Inferior parietal cortex (tissue), 1 donor: ENCODE measurements at regions not wholly inside any gene's neighbourhood (a gene's known extent, or its start where the extent isn't known, plus 50 kb on each side); places are given as distances from the start of the nearest gene placed in this dataset.
"Not testable (repeated sequence)": the region's sequence is repeated elsewhere in the genome, so short reads cannot be mapped to it uniquely, and the experiment has no call there.

Experiments
- DNase-seq: peaks from one replicate; pipeline ENCODE4 v3.0.0-alpha.2; 2016; ENCODE audit errors: extremely low spot score

- DNase-seq, result no peak
Measured at GRCh38 chr3:67957268-67957667, 302.9 kb upstream of the SUCLG2 start.

DNA sequence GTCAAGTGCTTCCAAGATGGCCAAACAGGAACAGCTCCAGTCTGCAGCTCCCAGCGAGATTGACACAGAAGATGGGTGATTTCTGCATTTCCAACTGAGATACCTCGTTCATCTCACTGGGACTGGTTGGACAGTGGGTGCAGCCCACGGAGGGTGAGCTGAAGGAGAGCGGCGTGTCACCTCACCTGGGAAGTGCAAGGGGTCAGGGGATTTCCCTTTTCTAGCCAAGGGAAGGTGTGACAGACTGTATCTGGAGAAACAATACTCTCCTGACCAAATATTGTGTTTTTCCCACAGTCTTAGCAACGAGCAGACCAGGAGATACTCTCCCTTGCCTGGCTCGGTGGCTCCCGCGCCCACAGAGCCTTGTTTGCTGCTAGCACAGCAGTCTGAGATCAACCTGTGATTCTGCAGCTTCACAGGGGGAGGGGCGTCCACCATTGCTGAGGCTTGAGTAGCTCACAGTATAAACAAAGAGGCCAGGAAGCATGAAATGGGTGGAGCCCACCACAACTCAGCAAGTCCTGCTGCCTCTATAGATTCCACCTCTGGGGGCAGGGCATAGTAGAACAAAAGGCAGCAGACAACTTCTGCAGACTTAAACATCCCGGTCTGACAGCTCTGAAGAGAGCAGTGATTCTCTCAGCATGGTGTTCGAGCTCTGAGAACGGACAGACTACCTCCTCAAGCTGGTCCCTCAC lies 293.5 kb upstream of the SUCLG2 start:
- DNase-seq, result no peak

DNA sequence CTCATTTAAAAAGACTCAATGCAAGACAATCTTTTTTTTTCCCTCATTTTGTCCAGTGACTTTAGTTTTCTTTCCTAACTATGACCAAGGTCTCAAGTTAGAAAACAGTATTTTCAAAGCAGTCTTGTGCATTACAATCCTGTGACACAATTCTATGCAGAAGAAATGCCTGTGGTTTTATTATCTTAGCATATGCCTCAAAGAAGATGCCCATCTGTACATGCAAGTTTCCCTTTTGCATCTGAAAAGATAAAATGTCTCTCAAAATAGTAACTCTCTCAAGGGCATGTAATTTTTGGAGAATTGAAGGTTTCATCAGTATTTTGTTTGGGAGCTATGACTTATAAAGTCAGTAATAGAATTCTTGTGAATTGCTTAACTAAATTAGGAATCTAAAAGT lies 292.0 kb upstream of the SUCLG2 start:
- DNase-seq, result peak; percentile 2

GRCh38 chr3:67943546-67943945 lies 289.1 kb upstream of the SUCLG2 start:
- DNase-seq, result no peak

- DNase-seq, result peak; percentile 9
Measured at GRCh38 chr3:67941433-67942030, 287.1 kb upstream of the SUCLG2 start.

- DNase-seq, result peak; percentile 1
Measured at GRCh38 chr3:67940210-67940952, 286.0 kb upstream of the SUCLG2 start.

DNA sequence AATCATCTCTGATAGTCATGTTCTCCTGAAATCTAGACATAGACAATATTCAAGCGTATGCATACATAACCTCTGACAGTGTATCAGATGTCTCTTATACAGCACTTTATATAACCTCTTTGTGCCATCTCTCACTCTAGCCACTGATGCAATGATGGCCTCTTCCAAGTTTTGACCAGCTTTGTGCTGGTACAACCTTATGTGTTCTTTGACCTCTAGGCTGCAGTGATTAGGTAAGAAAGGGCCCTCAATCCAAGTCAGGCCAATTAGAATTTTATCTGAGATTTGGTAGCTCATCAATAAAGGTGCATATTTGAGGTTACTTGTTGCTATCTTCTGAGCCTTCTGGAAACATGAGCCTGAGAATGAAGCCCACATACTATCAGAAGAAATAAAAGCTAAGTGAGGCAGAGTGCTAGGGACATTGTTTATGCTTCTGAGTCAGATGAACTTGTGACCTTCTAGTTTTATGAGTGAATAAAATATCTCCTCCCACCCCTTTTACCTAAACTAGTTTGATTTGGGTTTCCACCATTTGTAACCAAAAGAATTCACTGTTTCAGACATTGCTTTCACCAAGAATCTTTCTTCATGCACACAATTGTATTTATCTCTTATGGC lies 283.2 kb upstream of the SUCLG2 start:
- no peak for DNase-seq

- not testable (repeated sequence) for DNase-seq
Measured at GRCh38 chr3:67930394-67930793, 276.0 kb upstream of the SUCLG2 start.

DNA sequence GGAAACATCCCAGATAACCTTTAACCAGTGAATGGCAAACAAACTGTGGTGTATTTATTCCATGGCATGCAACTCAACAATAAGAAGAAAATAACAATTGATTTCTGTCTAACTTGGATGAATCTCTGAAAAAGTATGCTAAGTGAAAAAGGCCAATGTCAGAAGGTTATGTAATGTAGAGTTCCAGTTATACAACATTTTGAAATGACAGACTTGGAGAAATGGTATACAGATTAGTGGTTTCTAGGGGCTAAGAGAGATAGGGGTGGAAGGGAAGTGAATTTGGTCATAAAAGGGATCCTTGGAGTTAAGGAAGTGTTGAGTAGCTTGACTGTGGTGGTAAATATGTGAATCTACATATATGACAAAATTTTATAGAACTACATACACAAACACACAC lies 269.4 kb upstream of the SUCLG2 start:
- no peak for DNase-seq

- DNase-seq, result no peak
Measured at GRCh38 chr3:67920969-67921368, 266.6 kb upstream of the SUCLG2 start.

DNA sequence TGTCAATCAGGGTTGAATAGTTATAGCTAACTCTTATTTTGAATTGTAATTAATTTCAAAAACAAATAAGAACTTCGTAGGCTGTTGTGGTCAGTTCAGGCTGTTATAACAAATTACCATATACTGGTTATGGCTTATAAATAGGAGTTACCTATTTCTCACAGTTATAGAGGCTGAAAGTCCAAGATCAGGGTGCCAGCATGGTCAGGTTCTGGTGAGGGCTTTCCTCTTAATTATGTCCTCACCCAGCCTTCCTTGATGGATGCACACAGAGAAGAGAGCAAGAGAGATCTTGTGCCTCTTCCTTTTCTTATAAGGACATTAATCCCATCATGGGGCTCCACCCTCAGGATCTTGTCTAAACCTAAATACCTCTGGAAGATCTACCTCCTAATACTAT lies 265.9 kb upstream of the SUCLG2 start:
- no peak for DNase-seq

GRCh38 chr3:67916353-67916752 lies 261.9 kb upstream of the SUCLG2 start:
- no peak for DNase-seq

DNA sequence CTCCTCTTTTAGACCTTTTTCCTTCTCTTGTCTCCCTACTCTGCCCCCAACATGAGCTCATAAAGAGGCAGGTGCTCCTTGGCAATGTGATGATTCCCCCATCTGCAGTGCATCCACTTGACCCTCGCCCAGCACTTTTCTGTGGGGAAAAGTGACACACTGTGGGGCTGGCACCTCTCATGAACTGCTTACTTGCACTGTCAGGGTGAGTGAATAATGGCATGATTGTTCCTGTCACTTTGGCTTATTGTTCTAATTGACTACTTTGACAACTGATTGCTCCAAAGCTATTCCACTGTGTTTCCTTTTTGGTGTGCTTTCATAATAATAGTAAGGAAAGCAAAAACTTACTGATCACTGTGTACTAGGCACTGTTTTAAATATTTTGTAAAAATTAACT lies 253.3 kb upstream of the SUCLG2 start:
- no peak for DNase-seq

DNA sequence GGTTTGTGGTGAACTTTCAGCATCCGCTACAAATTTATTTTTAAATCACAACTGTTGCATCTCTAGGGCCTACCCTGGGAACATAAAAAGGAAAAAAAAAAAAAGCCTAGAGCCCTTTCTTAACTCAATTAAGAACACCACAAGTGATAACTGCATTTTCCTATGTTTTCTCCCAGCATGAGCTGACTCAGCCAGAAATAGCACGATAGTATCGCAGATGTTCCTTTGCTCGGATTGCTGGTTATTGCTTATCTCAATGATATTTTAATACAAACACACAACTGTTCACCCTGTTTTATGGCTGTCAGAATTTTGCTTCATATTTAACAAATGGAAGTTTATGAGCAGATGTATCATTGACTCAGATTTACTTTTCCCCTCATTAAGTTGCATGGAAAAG lies 251.8 kb upstream of the SUCLG2 start:
- no peak for DNase-seq

DNA sequence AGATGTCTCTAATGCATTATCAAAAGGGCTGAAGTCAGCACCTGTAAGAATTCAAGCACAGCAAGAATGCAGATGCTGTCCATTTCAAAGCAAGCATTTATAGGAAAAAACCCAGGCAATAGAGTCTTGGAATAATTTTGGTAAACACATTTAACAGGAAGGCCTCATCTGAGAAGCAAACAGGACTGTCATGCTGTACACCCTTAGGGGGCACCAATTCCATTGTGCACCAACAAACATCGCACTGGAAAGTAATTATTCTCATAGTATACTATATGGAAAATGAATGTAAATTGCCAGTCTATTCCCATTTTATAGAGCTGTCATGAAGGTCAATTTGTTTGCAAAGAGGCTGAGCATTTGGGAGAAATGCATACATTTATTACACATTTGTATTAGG lies 247.3 kb upstream of the SUCLG2 start:
- DNase-seq, result no peak

- no peak for DNase-seq
Measured at GRCh38 chr3:67898916-67899315, 244.5 kb upstream of the SUCLG2 start.

DNA sequence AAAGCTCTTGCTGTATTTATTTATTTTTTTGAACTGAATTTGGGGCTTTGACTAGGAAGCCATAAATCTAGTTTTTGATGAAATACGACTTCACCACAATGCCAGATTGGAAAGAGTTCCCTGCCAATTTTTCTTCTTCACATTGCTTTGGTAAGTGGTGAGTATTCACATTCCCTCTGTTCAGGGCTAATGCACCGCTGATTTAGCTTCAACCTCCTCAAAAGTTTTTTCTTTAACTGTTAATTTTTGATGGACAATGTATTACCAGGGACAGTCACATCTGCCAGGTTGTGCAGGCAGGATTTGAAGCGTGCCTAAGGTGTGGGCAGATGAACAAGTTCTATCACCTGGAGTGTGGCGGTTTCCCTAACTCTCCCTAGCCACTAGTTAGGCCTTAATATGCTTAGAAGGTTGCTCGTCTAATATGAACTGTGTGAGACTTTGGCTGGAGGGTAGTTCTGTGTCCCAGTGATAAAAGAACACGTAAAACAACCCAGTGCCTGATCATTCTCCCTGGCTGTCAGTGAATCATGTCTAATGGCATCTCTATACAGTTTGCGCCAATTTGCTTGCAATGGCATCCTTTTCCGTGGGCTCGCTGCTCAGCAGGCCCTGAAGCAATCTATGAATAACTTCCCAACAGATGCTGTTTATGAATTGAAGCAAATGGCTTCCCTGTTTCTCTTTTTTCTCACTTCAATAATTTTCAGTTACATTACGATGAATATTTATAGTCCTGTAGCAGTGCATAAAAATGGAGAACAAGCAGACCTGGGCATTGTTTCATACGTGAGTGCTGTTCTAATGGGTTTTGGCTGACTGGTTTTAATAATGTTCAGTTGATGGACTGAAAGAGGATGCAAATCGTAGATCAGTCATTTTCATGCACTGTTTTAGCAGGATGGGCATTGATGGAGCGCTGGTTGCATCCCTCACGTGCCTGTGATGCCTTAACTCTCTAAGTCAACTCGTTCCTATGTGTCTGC lies 243.2 kb upstream of the SUCLG2 start:
- peak; percentile 20 for DNase-seq

DNA sequence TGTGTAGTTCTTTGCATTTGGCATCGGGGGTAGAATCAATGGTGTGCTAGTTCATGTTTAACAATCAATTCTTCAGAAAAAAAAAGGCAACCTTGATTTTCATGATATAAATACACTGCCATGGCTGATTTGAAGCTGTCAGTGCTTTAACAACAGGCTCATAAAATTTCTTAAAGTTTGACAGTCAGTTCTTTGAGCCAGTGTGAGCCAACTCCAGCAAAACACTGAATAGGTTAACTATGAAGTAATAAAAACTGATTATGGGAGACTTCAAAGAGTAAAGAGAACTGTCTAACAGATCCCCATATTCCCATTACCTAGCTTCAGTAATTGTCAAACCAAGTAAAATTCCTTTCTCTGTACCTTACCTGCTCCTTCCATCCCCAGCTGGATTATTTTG lies 241.7 kb upstream of the SUCLG2 start:
- no peak for DNase-seq

DNA sequence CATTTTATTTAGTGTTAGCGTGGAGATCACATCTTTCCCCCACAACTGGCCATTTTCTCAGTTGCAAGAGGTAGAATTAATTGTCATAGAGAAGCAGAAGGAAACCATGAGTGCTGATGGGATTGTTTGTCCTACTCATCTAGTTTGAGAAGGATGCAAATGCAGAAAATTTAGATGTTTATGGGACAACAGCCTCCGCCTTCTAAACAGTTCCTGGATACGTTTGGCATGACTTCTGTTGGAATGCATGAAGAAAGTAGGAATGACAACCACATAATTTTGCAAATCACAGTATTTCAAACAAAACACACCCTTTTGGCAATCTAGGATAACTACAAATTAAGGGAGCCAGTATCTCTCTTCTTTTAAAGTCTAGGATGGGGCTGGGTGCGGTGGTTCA lies 240.1 kb upstream of the SUCLG2 start:
- no peak for DNase-seq

- no peak for DNase-seq
Measured at GRCh38 chr3:67884345-67884744, 229.9 kb upstream of the SUCLG2 start.

GRCh38 chr3:67883766-67884165 lies 229.4 kb upstream of the SUCLG2 start:
- DNase-seq, result no peak
